GM21381 (cell line): ENCODE measurements at regions not wholly inside any gene's neighbourhood (a gene's known extent, or its start where the extent isn't known, plus 50 kb on each side); places are given as distances from the start of the nearest gene placed in this dataset.
"Not testable (repeated sequence)": the region's sequence is repeated elsewhere in the genome, so short reads cannot be mapped to it uniquely, and the experiment has no call there.

Source experiments
- ATAC-seq: cut with Tn5 transposase; IDR thresholded peaks from one replicate; pipeline ENCODE4 v1.9.1; 2021; ENCODE audit warnings: mild to moderate bottlenecking, moderate library complexity; ENCODE audit not compliant: unreplicated experiment

DNA sequence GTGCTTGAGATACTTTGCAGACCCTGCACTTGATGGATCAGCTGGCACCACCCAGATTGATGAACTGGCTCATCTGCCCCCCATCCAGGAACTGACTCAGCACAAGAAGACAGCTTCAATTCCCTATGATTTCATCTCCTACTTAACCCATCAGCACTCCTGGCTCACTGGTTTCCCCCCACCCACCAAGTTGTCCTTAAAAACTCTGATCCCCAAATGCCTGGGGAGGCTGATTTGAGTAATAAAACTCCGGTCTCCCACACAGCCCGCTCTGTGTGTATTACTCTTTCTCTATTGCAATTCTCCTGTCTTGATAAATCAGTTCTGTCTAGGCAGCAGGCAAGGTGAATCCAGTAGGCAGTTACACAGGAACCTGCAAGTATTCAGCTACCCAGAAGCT is 102.1 kb upstream of the TMTC4 start:
- ATAC-seq, result not testable (repeated sequence)

DNA sequence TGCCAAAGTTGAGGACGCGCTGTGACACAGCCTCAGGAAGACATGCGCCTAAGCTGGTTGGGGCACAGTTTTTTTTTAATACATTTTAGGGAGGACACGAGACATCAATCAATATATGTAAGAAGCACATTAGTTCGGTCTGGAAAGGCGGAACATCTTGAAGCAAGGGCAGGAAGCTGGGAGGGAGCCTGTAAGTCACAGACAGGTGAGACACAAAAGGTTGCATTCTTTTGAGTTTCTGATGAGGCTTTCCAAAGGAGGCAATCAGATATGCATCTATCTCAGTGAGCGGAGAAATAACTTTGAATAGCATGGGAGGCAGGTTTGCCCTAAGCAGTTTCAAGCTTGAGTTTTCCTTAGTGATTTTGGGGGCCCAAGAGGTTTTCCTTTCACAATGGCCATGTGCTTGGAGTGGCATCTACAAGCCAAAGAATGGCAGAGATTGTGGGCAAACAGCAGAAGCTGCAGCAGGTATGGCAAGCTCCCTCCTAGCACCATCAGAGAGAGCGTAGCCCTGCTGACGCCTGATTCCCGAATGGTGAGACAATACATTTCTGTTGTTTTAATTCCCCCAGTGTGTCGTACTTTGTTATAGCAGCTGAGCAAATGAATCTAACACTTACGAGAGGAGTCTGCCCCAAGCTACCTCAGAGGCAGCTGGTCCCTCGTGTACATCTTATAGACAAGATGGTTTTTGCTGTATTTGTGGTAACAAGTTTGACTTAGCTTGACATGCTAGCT is 99.5 kb upstream of the TMTC4 start:
- no peak for ATAC-seq

DNA sequence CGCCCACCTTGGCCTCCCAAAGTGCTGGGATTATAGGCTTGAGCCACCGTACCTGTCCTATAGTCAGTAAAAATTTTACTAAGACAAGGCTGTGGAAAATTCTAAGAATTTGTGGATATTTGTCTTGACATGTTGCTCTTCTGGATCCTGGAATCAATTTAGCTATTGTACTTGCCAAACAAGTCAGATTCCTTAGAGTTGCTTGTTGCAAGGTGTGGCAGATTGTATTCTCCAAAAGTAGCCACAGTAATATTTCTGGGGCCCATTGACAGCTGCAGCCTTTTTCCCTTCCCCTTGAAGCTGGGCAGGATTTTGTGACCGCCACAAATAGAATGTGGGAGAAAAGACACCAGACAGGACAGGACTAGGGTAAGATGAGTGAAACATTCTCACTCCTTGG is 98.8 kb upstream of the TMTC4 start:
- no peak for ATAC-seq

DNA sequence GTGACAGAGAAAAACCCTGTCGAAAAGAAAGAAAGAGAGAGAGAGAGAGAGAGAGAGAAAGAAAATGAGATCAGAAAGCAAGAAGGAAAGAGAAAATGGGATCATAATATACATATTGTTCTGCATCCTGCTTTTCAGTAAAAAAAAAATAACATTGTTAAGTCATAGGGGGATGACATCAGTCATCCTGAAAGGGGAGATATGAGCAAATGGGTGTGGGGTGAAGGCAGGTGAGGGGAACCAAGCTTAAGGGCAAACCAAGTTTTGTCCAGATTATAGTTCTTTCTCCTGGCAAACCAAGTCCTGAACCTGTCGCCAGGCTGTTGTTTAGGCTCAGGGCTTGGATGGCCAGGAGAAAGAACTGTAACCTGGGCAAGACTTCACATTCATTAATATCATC is 92.6 kb upstream of the TMTC4 start:
- no peak for ATAC-seq

DNA sequence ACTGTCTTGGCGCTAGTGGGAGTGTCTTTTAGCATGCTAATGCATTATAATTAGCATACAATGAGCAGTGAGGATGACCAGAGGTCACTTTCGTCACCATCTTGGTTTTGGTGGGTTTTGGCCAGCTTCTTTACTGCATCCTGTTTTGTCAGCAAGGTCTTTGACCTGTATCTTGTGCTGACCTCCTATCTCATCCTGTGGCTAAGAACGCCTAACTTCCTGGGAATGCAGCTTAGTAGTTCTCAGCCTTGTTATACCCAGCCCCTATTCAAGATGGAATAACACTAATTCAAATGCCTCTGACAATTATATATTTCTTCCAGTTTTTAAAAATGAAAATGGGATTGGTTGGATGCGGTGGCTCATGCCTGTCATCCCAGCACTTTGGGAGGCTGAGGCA is 92.0 kb upstream of the TMTC4 start:
- ATAC-seq, result not testable (repeated sequence)

DNA sequence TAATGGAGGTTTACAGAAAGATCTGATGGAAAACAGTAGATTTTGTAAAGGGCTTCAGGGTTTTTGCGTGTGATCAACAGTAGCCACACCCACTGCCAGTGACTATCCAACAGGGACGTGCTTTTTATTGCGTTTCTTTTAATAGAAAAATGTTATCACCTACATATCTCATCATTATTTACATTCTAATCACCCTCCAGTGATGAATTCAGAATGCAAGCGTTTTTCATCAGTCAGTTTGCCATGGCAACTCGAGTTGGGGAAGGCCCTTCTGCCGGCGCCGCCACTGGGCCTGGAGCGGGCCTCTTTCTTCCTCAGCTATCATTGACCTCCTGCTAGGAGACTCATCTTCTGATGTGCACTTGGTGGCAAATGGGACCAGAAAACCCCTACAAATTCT is 90.3 kb upstream of the TMTC4 start:
- no peak for ATAC-seq

DNA sequence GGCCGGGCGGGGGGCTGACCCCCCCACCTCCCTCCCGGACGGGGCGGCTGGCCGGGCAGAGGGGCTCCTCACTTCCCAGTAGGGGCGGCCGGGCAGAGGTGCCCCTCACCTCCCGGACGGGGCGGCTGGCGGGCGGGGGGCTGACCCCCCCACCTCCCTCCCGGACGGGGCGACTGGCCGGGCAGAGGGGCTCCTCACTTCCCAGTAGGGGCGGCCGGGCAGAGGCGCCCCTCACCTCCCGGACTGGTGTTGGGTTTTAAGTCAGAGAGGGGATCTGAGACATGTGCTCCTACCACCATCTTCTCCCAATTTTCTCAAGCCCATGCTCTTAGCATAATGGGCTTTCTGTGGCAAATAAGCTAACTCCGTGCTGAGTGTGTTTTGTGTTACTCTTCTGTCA is 87.5 kb upstream of the TMTC4 start:
- ATAC-seq, result not testable (repeated sequence)

DNA sequence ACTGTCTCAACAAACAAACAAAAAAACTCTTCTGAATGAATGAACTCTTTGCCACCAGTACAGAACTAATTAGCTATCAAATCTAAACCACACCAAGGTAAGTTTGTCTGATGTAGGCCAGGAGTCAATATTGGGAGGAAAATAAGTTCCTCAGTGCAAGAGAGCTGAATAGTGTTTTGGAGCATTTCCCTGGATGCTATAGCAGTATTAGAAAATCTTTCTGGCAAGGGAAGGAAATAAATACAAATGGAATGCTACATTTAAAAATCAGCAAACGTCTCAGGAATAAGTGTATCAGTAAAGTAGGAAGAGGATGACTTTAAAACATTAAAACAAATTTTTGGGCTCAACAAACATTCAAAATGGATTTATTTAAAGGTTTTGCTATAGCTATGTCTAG is 81.3 kb upstream of the TMTC4 start:
- ATAC-seq, result no peak

DNA sequence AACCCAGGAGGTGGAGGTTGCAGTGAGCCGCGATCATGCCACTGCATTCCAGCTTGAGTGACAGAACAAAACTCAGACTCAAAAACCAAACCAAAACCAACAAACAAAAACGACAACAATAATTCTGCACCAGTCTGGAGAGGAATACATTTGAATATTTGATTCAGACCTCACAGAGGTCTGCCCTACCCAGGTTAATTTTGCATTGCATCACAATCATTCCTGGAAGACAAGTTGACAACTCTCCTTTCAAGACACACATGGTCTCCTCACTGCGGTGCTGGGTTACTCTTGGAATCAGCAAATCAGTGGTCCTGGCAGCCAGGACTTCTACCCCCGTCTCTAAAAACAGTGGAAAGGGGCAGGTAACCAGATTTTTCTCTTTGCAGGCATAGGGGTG is 79.9 kb upstream of the TMTC4 start:
- ATAC-seq, result no peak

DNA sequence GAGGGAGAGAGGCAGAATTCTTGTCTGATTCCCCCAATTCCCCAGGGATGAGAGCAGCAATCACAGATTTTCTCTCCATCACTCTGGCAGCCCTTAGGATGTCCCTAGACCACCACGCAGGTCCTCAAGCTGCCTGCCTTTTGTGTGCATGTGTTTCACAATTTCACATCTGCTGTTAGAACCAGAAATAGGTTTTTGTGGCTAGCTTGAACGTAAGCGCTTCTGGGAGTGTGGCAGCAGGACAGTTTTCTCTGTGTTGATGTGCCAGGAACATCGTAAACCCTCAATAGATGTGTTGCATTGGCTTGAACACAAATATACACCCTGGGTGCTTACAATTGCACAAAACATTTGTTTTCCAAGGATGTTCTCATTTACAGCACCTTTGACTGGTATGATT is 78.8 kb upstream of the TMTC4 start:
- ATAC-seq, result no peak

DNA sequence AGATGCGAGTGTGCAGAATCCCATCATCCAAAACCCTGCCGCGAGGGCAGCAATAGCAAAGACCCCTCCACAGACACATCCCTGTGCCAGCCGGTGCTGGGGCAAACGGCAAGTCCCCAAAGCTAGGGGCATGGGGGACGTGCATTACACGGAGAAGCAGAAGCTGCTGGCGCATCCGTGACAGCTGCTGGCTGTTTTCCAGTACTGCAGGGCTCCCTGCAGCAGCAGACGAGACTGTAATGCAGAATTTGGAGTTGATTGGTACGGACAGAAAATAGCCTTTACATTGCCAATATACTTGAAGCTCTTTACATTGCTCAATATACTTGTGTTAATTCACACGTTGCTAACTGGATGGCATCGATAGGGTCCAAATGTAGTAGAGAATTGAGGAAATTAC is 77.2 kb upstream of the TMTC4 start:
- no peak for ATAC-seq

DNA sequence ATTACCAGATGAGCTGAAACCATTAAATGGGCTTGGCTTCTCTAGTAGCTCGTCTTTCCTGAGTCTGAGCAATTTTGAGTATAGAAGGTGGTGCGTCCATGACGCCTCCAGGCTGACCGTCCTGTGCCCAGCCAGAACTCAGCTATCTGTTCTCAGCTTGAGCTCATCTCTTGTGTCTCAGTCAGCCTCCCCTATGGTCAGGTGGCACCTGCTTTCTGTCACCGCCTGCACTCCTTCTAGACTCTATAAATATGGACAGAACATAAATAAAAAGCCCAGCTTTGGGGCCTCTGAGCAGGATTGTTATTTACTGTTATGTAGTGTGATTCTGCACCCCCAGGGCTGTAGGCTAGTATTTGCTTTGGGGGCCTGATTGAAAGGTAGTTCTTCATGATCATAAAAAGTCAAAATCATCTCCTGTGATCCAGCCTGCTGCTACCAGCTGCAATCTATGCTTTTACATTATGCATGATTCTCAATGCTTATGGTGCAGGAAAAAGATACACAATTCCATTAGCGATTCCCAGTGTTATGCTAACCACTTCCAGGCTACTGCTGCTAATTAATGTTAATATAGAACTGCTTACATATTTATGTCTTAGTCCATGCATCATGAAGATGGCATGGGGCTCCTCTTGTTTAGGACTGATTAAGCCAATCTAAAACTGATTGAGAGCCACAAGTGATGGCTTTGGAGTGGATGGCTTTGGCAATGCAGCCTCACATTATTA is 72.5 kb upstream of the TMTC4 start:
- no peak for ATAC-seq

DNA sequence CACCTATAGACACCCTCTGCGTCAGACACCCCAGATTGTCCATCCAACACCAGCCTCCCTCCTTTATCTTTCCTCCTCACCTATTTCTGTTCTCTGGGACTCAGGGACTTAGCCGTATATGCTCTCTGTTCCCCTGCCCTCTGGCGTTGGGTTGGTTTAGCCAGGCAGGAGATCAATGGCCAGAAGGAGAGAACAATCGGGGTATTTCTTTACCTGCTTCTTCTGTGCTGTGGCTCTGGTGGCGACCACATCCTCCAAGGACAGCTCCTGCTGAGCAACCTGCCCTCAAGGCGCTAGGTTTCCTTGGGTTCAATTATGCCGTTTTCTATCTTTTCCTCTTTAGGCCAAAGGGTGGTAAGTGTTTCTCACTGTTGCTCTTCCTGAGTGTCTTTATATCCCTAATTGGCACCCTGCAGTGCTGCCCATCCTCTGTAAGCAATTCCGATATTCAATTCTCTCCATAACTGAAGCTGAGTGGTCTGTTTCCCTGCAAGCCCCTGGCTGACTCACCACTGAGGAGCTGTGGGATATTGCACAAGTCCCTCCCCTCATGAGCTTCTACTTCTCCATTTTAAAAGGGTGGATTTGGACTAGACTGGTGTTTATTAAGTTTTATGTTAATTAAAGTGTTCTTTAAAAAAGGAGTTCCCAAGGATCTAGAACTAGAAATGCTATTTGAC is 63.7 kb upstream of the TMTC4 start:
- no peak for ATAC-seq

DNA sequence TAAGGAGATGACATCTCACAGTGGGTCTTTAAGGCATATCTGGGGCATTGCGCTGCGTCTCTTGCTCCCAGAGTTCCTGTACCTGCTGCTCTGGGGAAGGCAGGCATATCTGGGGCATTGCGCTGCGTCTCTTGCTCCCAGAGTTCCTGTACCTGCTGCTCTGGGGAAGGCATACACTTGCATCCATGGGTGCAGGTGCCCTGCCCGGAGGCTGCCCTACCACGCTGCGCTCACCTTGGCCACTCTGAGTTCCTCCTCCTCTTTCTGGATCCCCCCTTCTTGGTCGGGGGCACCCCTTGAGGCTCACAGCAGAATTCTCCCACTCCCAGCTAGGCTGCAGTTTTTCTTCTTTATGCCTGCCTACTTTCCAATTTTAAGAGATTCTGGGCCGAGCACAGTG is 60.9 kb upstream of the TMTC4 start:
- ATAC-seq, result no peak

DNA sequence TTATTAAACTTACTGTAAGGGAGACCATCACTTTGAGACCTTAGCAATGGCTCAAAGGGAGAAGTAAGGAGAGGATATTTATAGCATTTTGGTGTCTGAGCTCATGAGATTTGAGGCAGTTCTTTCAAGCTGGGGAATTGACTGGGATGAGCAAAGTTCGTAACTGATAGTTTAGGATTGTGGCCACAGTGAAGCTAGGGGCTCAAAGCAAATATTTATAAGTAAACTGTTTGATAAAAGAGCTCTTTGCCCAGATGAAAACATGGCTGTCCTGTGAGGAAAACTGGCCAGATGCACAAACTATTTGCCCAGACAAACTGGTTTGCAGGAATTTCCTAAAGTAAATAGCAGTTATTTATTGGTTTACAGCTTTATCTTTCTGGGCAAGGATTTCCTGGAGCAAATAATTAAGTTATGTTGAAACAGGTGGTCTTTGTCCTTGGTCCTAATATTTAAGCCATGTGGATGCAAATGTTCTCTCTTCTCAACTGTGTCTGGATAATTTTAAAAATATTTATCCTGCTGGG is 59.7 kb upstream of the TMTC4 start:
- ATAC-seq, result no peak

DNA sequence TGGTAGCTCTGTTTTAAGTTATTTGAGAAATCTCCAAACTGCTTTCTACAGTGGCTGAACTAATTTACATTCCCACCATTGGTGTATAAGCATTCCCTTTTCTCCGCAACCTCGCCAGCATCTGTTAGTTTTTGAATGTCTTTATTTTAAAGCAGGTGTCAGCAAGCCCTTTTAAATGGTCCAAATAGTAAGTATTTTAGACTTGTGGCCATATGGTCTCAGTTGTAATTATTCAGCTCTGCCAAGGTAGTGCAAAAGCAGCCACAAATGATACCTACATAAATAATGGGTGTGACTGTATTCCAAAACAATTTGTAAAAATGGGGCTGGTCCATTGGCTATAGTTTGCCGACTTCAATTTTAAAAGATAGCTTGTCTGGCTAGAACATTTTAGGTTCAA is 58.7 kb upstream of the TMTC4 start:
- ATAC-seq, result no peak

DNA sequence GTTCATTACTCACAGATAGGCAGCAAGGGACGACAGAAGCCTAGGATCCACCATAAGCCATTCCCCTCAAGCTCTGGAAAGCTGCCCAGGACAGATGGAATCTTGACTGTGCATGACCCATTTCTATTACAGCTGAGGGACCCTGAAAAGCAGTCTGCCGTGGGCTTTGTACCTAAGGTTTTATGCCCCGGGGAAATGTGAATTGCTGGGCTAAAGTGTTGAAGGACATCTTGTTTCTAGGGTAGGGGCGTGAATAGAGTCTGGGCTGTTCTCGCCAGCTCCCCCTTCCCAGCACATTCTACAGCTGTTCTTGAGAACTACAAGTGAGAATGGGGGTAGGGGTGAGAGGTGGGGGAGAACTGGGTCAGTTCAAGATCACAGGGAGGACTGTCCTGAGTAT is 53.6 kb upstream of the TMTC4 start:
- no peak for ATAC-seq

DNA sequence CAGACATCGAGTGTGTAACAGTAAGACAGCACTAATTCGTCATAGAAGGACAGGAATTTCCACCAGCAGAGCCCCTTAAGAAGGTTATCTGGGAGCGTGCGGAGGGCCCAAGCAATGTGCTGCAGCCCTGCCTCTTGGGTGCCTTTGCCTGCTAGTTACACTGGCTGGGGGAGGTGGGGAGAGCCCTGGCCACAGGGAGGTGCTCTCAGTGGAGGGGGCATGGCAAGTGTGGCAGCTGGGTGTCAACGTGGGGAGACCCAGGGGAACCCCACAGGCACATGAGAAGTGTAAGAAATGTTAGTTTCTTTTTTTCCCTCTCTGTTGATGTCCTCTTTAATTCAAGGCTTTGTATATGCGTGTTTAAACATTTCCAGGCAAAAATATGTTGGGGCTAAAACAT is 50.9 kb upstream of the TMTC4 start:
- no peak for ATAC-seq

DNA sequence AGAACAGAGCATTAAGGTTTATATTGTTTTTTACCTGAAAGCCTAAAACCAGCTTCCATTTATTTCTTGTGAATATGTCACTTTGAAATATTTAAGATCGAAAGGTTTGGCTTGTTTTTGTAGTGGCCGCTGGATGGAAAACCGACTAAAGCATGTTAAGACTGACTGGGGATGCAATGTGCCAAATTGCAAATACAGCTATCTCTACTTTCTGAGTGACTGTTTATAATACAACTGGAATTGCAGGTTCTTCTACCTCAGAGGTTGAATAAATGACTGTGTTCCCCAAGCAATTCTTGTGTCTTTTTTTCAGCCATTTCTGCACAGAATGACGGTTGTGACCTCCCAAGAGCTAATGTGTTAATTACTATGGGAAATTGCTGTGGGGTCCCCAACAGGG is 50.0 kb upstream of the TMTC4 start:
- no peak for ATAC-seq
